ENCODE measurements at regions not wholly inside any gene's neighbourhood (a gene's known extent, or its start where the extent isn't known, plus 50 kb on each side); places are given as distances from the start of the nearest gene placed in this dataset.

DNA sequence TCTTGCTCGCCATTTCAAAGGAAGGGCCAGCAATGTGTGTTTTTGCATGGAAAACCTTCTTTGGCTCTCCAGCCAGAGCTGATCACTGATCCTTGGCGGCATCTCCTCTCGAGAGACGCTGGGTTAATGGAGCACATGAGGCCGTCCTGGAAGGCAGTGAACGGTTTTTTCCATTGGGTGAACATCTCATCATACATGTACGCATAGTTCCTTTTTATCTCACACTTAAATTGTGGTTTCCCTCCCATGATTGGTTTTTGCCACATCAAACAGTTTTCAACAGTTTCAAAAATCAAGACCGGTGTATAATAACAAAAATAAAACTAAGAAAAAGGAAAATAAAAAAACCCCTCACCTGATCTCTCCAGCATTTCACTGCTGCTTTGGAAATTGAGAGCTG, 276.4 kb downstream of the TCF7L2 start:
- no peaks in the 10 kb centered on the region for H3F3A ChIP-seq (replicated peaks; ENCODE audit: low read depth)
- DNase-seq (ENCODE audit: low spot score), result no peak

More for the DNA sequence above, 276.4 kb downstream of the TCF7L2 start:
- H3K27me3 ChIP-seq (ENCODE audit: insufficient read depth), result no peaks in the 10 kb centered on the region
- no peak overlapping the region for H3K4me2 ChIP-seq
- no peak overlapping the region for H3K4me3 ChIP-seq
- ATAC-seq, result no peak
- no peaks in the 10 kb centered on the region for H3K36me3 ChIP-seq (ENCODE audit: insufficient read depth)
- H3K79me2 ChIP-seq (replicated peaks; ENCODE audit: insufficient read depth), result no peaks in the 10 kb centered on the region
- TF ChIP-seq NANOG (IDR thresholded peaks at IDR 0.05; ENCODE audit: borderline replicate concordance), result no peak
- TF ChIP-seq POLR2AphosphoS5 (IDR thresholded peaks at IDR 0.05; ENCODE audit: low read depth), result no peak
- TF ChIP-seq STAT1 (IDR thresholded peaks at IDR 0.05; ENCODE audit: unreplicated experiment), result no peak
- no peak for TF ChIP-seq CREB1 (CRISPR knock-in tag; IDR thresholded peaks at IDR 0.05; ENCODE audit: low read depth)
- TF ChIP-seq, protein P1, sequence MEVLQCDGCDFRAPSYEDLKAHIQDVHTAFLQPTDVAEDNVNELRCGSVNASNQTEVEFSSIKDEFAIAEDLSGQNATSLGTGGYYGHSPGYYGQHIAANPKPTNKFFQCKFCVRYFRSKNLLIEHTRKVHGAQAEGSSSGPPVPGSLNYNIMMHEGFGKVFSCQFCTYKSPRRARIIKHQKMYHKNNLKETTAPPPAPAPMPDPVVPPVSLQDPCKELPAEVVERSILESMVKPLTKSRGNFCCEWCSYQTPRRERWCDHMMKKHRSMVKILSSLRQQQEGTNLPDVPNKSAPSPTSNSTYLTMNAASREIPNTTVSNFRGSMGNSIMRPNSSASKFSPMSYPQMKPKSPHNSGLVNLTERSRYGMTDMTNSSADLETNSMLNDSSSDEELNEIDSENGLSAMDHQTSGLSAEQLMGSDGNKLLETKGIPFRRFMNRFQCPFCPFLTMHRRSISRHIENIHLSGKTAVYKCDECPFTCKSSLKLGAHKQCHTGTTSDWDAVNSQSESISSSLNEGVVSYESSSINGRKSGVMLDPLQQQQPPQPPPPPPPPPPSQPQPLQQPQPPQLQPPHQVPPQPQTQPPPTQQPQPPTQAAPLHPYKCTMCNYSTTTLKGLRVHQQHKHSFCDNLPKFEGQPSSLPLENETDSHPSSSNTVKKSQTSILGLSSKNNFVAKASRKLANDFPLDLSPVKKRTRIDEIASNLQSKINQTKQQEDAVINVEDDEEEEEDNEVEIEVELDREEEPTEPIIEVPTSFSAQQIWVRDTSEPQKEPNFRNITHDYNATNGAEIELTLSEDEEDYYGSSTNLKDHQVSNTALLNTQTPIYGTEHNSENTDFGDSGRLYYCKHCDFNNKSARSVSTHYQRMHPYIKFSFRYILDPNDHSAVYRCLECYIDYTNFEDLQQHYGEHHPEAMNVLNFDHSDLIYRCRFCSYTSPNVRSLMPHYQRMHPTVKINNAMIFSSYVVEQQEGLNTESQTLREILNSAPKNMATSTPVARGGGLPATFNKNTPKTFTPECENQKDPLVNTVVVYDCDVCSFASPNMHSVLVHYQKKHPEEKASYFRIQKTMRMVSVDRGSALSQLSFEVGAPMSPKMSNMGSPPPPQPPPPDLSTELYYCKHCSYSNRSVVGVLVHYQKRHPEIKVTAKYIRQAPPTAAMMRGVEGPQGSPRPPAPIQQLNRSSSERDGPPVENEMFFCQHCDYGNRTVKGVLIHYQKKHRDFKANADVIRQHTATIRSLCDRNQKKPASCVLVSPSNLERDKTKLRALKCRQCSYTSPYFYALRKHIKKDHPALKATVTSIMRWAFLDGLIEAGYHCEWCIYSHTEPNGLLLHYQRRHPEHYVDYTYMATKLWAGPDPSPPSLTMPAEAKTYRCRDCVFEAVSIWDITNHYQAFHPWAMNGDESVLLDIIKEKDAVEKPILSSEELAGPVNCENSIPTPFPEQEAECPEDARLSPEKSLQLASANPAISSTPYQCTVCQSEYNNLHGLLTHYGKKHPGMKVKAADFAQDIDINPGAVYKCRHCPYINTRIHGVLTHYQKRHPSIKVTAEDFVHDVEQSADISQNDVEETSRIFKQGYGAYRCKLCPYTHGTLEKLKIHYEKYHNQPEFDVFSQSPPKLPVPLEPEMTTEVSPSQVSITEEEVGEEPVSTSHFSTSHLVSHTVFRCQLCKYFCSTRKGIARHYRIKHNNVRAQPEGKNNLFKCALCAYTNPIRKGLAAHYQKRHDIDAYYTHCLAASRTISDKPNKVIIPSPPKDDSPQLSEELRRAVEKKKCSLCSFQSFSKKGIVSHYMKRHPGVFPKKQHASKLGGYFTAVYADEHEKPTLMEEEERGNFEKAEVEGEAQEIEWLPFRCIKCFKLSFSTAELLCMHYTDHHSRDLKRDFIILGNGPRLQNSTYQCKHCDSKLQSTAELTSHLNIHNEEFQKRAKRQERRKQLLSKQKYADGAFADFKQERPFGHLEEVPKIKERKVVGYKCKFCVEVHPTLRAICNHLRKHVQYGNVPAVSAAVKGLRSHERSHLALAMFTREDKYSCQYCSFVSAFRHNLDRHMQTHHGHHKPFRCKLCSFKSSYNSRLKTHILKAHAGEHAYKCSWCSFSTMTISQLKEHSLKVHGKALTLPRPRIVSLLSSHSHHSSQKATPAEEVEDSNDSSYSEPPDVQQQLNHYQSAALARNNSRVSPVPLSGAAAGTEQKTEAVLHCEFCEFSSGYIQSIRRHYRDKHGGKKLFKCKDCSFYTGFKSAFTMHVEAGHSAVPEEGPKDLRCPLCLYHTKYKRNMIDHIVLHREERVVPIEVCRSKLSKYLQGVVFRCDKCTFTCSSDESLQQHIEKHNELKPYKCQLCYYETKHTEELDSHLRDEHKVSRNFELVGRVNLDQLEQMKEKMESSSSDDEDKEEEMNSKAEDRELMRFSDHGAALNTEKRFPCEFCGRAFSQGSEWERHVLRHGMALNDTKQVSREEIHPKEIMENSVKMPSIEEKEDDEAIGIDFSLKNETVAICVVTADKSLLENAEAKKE (CRISPR knock-in tag; IDR thresholded peaks at IDR 0.05), result no peak
- TF ChIP-seq ZNF114 (CRISPR knock-in tag; IDR thresholded peaks at IDR 0.05), result no peak
- TF ChIP-seq JUNB (IDR thresholded peaks at IDR 0.05; ENCODE audit: unreplicated experiment), result no peak
- TF ChIP-seq, protein P2, sequence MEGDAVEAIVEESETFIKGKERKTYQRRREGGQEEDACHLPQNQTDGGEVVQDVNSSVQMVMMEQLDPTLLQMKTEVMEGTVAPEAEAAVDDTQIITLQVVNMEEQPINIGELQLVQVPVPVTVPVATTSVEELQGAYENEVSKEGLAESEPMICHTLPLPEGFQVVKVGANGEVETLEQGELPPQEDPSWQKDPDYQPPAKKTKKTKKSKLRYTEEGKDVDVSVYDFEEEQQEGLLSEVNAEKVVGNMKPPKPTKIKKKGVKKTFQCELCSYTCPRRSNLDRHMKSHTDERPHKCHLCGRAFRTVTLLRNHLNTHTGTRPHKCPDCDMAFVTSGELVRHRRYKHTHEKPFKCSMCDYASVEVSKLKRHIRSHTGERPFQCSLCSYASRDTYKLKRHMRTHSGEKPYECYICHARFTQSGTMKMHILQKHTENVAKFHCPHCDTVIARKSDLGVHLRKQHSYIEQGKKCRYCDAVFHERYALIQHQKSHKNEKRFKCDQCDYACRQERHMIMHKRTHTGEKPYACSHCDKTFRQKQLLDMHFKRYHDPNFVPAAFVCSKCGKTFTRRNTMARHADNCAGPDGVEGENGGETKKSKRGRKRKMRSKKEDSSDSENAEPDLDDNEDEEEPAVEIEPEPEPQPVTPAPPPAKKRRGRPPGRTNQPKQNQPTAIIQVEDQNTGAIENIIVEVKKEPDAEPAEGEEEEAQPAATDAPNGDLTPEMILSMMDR (conservative IDR thresholded peaks at IDR 0.05; ENCODE audit: low read depth in 2 of 2), result no peak
- no peak for TF ChIP-seq EZH2phosphoT487 (IDR thresholded peaks at IDR 0.05; ENCODE audit: unreplicated experiment)
- TF ChIP-seq ZNF331 (CRISPR knock-in tag; IDR thresholded peaks at IDR 0.05; ENCODE audit: low read depth), result no peak
- TF ChIP-seq EZH2 (IDR thresholded peaks at IDR 0.05; ENCODE audit: low read depth, unreplicated experiment), result no peak
- no peak overlapping the region for H3K27ac ChIP-seq (ENCODE audit: low read depth)
- Mint-ChIP-seq H3K27ac (no peak overlapping the region), H3K4me1 (peaks cover 13% of the 10 kb centered on the region), H3K9me3 (no peaks in the 10 kb centered on the region), H3K36me3 (ENCODE audit: low read depth) (no peaks in the 10 kb centered on the region), H3K27me3 (ENCODE audit: insufficient read depth, low read depth, poor library complexity) (peaks cover 6% of the 10 kb centered on the region), H3K4me3 (no peak overlapping the region)
- no peaks in the 10 kb centered on the region for H4K20me1 ChIP-seq (replicated peaks; ENCODE audit: insufficient read depth)
- H3K4me1 ChIP-seq (ENCODE audit: insufficient read depth), result peaks cover 14% of the 10 kb centered on the region; the same call in 1 of the 2 replicates
- H3K9me2 ChIP-seq (ENCODE audit: insufficient read depth), result peaks cover 15% of the 10 kb centered on the region
- H2AFZ ChIP-seq, result no peak overlapping the region
